MCF 10A (cell line): ENCODE measurements at regions not wholly inside any gene's neighbourhood (a gene's known extent, or its start where the extent isn't known, plus 50 kb on each side); places are given as distances from the start of the nearest gene placed in this dataset.
"Not testable (repeated sequence)": the region's sequence is repeated elsewhere in the genome, so short reads cannot be mapped to it uniquely, and the experiment has no call there.

ENCODE experiments used
- BruUV-seq: library from RNA; stranded (reverse); fragments of 400-500 nt; replicated peaks from 2 replicates; lab custom pipeline; 2021; lab: Mats Ljungman, UMichigan
- CTCF ChIA-PET: fragments of 300-600 bp; sonication (Branson Sonifier 250); formaldehyde crosslinking; extraction: SDS; loops from one replicate; lab custom pipeline; 2021; ENCODE audit warnings: antibody characterized with exemption, inconsistent platforms; lab: Yijun Ruan, JAX
- POLR2A ChIA-PET: fragments of 300-600, 350-650 bp; sonication (Branson Sonifier 250); formaldehyde crosslinking; extraction: SDS; loops from one replicate; lab custom pipeline; 2020; ENCODE audit warnings: antibody characterized with exemption, inconsistent platforms; lab: Yijun Ruan, JAX
- DNase-seq: peaks from one replicate; pipeline ENCODE4 v3.0.0-alpha.2; 2018; ENCODE audit not compliant: unreplicated experiment
- H3K27ac Mint-ChIP-seq: one replicate; pipeline ENCODE4 v1.8.0; 2022; ENCODE audit warnings: mild to moderate bottlenecking, low read depth, mixed read lengths; ENCODE audit not compliant: unreplicated experiment
- H3K27me3 Mint-ChIP-seq: one replicate; pipeline ENCODE4 v1.8.0; 2022; ENCODE audit warnings: mixed read lengths; ENCODE audit not compliant: insufficient read depth, unreplicated experiment
- H3K36me3 Mint-ChIP-seq: one replicate; pipeline ENCODE4 v1.8.0; 2022; ENCODE audit warnings: mild to moderate bottlenecking, moderate library complexity, mixed read lengths; ENCODE audit not compliant: insufficient read depth, unreplicated experiment
- H3K4me1 Mint-ChIP-seq: one replicate; pipeline ENCODE4 v1.8.0; 2022; ENCODE audit warnings: mixed read lengths; ENCODE audit not compliant: insufficient read depth, unreplicated experiment
- H3K4me3 Mint-ChIP-seq: one replicate; pipeline ENCODE4 v1.8.0; 2022; ENCODE audit warnings: mild to moderate bottlenecking, moderate library complexity, mixed read lengths; ENCODE audit not compliant: unreplicated experiment
- H3K9me3 Mint-ChIP-seq: one replicate; pipeline ENCODE4 v1.8.0; 2022; ENCODE audit warnings: mixed read lengths; ENCODE audit not compliant: unreplicated experiment
- CTCF ChIP-seq: fragments of 200-600 bp; IDR thresholded peaks from one replicate; pipeline ENCODE4 v1.8.0; 2022; ENCODE audit warnings: antibody characterized with exemption, mild to moderate bottlenecking; ENCODE audit not compliant: unreplicated experiment
- intact Hi-C: fragments of 100-400 bp; cut with micrococcal nuclease; formaldehyde crosslinking; loops from 2 replicates; pipeline ENCODE4 v1.14.1; 2022

GRCh38 chr1:199490769-199491527 is 536.6 kb upstream of the NR5A2 start:
- BruUV-seq, result no TSS peak
- H3K27ac Mint-ChIP-seq, result peak overlapping the region; percentile 46
- H3K9me3 Mint-ChIP-seq, result no peaks in the 10 kb centered on the region

GRCh38 chr1:199495432-199495831 is 532.1 kb upstream of the NR5A2 start:
- no peaks in the 10 kb centered on the region for H3K36me3 Mint-ChIP-seq
- no TSS peak for BruUV-seq
- POLR2A ChIA-PET, result interaction anchor here (0.6 kb wide), 2 partner anchors 10 to 608 kb away, joined by 3 read pairs; no protein-coding TSS in a partner anchor
- no peak for DNase-seq
- H3K4me1 Mint-ChIP-seq, result peaks cover 11% of the 10 kb centered on the region
- CTCF ChIA-PET, result interaction anchor here (0.6 to 1.6 kb wide), 2 partner anchors 56 to 738 kb away, joined by 3 to 4 read pairs; no protein-coding TSS in a partner anchor
- no peak overlapping the region for H3K4me3 Mint-ChIP-seq
- no peaks in the 10 kb centered on the region for H3K27me3 Mint-ChIP-seq
- no peaks in the 10 kb centered on the region for H3K9me3 Mint-ChIP-seq
- H3K27ac Mint-ChIP-seq, result no peak overlapping the region
- TF ChIP-seq CTCF, result no peak
- intact Hi-C loops, result no loop called here

More at GRCh38 chr1:199490769-199491527, 536.6 kb upstream of the NR5A2 start:
- no peak for TF ChIP-seq CTCF
- CTCF ChIA-PET, result no interaction called here
- POLR2A ChIA-PET, result interaction anchor here (0.5 to 0.6 kb wide), 3 partner anchors 122 to 617 kb away, joined by 3 to 4 read pairs (median 3); no protein-coding TSS in a partner anchor
- Mint-ChIP-seq H3K36me3 (no peaks in the 10 kb centered on the region), H3K4me1 (peaks cover 17% of the 10 kb centered on the region), H3K27me3 (no peaks in the 10 kb centered on the region), H3K4me3 (no peak overlapping the region)
- intact Hi-C loops, result no loop called here
- peak; percentile 83 for DNase-seq

GRCh38 chr1:199498802-199499201 is 528.7 kb upstream of the NR5A2 start:
- POLR2A ChIA-PET, CTCF ChIA-PET, intact Hi-C loops: not testable (repeated sequence)

DNA sequence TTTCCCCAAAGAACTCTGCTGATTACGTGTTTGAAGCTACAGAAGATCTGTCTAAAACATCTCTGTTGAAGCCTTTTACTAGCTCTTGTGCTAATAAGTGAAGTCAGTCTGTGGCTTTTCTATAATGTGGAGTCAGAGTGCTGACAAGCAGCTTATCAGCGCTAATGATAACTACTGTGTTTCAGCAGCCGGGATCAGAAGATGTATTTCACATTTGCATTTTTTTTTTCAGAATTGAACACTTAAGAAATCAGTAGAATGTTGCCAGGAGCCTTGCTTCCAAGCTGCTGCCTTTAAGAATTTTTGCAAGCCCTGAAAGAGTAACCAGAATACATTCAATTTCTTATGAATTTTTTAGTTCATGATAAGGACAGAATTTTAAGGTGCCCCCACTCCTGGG is 519.4 kb upstream of the NR5A2 start:
- no peaks in the 10 kb centered on the region for H3K36me3 Mint-ChIP-seq
- no peaks in the 10 kb centered on the region for H3K4me1 Mint-ChIP-seq
- no peaks in the 10 kb centered on the region for H3K9me3 Mint-ChIP-seq
- CTCF ChIA-PET, result interaction anchor here (1.0 kb wide), 1 partner anchor 235 kb away, joined by 3 read pairs; no protein-coding TSS in a partner anchor
- no peak for DNase-seq
- POLR2A ChIA-PET, result interaction anchor here (0.7 to 1.2 kb wide), 2 partner anchors 42 to 700 kb away, joined by 3 read pairs; no protein-coding TSS in a partner anchor
- intact Hi-C loops, result loop anchor here (1.0 kb wide), 1 partner anchor 19 kb away; no protein-coding TSS in a partner anchor
- no peak overlapping the region for H3K4me3 Mint-ChIP-seq
- H3K27me3 Mint-ChIP-seq, result no peaks in the 10 kb centered on the region
- TF ChIP-seq CTCF, result no peak
- no peak overlapping the region for H3K27ac Mint-ChIP-seq
- no TSS peak for BruUV-seq

More at GRCh38 chr1:199498802-199499201, 528.7 kb upstream of the NR5A2 start:
- not testable (repeated sequence) for H3K4me1 Mint-ChIP-seq, BruUV-seq, H3K36me3 Mint-ChIP-seq, H3K4me3 Mint-ChIP-seq, H3K27ac Mint-ChIP-seq, DNase-seq, H3K9me3 Mint-ChIP-seq, H3K27me3 Mint-ChIP-seq
